ENCODE measurements at regions not wholly inside any gene's neighbourhood (a gene's known extent, or its start where the extent isn't known, plus 50 kb on each side); places are given as distances from the start of the nearest gene placed in this dataset.

- no peak for DNase-seq (ENCODE audit: low read depth)
These were observed 125.3 kb downstream of the TSHZ3 start for GRCh38 chr19:31223740-31224534.

DNA sequence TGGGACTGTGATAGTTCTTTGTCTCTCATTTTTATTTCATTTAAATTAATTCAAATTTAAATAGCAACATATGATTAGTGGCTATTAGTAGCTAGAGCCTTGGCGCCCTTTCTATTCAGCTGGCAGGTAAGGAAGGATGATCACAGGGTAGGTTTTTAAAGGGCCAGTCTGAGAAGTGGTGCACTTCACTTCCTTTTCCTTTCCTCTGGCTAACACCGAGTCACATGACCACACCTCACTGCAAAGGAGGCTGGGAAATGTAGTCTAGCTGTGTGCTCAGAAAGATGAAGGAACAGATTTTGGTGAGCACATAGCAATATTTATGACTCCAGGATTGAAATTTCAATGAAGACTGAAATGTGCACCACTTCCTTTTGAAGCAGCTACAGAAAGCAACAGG, 128.7 kb downstream of the TSHZ3 start:
- DNase-seq (ENCODE audit: low read depth) = peak; percentile 26

DNA sequence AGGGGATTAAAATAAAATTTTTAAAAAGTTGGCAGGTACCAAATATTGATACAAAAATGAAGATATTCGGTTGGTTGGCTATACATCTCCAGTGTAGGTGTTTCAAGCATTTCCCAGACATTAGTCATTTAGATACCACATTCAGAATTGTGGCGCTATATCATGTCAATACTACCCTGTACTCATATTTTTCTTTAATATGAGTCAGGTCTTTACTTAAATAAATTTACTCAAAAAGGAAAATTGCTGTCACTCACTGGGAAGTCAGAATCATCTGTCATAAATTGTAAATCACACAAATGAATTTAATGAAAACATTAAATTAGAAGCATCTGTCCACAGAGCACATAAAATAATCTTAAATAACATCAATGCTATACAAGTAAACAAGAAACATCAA, 134.2 kb downstream of the TSHZ3 start:
- no peak for DNase-seq (ENCODE audit: low read depth)

DNA sequence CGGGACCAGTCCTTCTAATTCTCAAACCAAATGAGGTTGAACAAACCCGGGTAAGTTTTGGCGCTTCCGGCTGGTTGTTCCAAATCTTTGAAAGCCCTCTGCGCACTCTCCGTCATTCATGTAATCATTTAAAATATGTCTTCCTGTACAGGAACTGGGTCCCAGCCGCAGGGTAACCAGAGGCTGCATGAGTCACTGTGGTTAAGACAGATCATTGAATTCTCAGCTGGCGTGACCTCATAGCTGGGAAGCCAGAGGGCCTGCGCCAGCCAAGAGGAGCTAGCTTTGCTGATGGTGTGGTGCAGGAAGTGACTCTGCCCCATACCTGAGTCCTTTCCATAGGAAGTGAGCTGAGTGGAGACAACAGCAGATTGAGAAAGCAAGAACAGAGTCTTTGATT, 135.2 kb downstream of the TSHZ3 start:
- peak; percentile 99 for DNase-seq (ENCODE audit: low read depth)

DNA sequence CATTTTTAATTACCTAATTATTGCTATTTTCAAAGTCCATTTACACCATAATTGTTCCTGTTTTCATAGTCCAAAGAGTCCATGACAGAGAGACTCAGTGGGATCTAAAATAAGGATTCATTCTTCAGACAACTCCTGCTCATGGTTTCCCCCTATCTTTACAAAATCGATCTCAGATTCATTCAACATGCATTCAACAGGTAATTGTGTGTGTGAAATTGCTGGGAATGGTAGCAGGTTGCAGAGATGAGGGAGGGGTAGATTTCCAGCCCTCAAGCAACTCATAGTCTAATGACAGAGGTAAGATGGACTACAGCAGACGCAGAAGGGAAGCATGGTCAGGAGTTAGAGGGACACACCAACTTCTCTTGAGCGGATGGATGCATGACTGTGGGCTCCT, 138.1 kb downstream of the TSHZ3 start:
- DNase-seq (ENCODE audit: low read depth) = no peak

GRCh38 chr19:31205887-31206518, 143.2 kb downstream of the TSHZ3 start:
- DNase-seq (ENCODE audit: low read depth) = no peak

- DNase-seq (ENCODE audit: low read depth) = no peak
These were observed 145.1 kb downstream of the TSHZ3 start for GRCh38 chr19:31204115-31204514.

- no peak for DNase-seq (ENCODE audit: low read depth)
These were observed 164.0 kb downstream of the TSHZ3 start for GRCh38 chr19:31185261-31185660.

DNA sequence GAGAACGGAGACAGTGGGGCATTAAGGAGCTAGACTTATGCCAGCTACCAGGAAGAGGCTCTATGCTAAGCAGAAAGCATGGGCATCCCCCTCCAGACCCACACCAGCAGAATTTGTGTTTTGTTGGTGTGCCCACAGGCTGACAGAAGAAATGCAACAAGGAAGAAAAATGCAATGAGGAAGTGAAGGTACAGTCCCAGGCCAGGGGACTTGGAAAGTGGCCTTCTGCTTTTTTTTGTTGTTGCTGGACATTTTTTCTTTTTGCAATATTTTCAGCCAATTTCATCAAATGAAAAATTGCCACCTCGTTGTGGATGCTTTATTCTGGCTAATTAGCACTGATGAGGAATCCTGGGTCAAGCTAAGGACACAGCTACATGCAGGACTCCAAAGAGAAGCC, 167.7 kb downstream of the TSHZ3 start:
- no peak for DNase-seq (ENCODE audit: low read depth)

- DNase-seq (ENCODE audit: low read depth) = no peak
These were observed 168.3 kb downstream of the TSHZ3 start for GRCh38 chr19:31180907-31181306.

DNA sequence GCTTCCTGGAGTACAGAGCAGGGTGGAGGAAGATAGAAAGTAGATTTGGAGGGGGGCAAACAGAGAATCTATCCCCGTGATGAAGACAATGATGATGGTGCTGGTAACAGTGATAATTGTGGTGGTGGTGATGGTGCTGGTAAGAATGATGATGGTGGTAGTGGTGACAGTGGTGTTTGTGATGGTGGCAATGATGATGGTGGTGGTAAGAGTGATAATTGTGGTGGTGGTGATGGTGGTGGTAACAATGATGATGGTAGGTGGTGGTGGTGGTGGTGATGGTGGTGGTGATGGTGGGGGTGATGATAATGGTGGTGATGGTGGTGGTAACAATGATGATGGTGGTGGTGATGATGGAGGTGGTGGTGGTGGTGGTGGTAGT, 169.8 kb downstream of the TSHZ3 start:
- no peak for DNase-seq (ENCODE audit: low read depth)

- no peak for DNase-seq (ENCODE audit: low read depth)
These were observed 170.3 kb downstream of the TSHZ3 start for GRCh38 chr19:31178833-31179470.

DNA sequence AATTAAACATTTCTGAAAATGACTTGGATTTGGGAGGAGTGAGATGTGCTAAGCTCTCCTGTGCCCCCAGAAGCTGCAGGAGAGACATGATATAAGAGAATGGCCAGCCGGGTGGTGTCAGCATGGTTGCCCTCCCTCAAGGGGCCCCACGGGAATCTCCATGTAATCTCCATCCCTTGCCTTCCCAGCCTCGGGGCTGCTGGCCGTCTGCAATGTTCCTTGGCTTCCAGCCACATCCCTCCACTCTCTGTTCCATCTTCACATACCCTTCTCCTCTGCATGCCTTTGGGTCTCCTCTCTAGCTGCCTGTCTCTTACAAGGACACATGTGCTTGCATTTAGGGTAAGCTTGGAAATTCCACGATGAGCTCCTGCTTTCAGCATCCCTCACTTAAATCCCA, 172.0 kb downstream of the TSHZ3 start:
- DNase-seq (ENCODE audit: low read depth) = no peak

- DNase-seq (ENCODE audit: low read depth) = no peak
These were observed 173.5 kb downstream of the TSHZ3 start for GRCh38 chr19:31175564-31176348.

DNA sequence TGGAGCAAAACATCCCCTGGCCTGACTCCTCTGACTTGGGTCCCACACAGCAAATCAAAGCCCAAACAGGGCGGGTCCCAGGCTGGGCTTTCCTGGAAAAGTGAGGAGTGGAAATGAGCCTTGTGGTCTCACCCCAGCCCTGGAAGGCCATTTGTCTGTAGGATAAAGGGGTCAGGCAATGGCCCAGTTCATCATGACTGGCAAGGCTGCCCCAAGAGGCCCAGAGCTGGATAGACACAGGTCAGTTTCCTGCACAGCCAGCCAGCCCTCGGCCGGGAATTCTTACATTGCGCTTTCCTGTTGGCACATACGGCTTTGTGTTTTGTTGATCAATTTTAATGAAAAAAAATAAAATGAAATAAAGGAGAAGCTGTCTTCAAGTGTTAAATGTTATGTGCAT, 174.3 kb downstream of the TSHZ3 start:
- DNase-seq (ENCODE audit: low read depth) = no peak

- no peak for DNase-seq (ENCODE audit: low read depth)
These were observed 175.2 kb downstream of the TSHZ3 start for GRCh38 chr19:31173991-31174390.

DNA sequence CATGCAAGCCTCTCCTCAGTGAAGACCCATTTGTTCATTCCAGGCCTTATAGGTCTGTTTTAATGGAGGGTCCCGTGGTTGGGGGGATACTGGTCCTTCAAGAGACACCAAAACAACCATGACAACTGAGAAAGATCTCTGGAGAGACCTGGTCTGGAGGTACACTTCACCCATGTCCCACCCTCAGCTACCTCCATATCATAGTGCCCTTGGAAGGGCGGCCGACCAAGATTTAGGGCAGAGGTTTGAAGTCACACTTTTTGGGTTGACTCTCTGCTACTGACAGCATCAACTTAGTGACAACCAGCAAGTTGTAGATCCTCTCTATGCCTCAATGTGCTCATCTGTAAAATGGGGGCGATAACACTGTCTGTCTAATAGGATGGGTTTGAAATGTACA, 177.3 kb downstream of the TSHZ3 start:
- no peak for DNase-seq (ENCODE audit: low read depth)

DNA sequence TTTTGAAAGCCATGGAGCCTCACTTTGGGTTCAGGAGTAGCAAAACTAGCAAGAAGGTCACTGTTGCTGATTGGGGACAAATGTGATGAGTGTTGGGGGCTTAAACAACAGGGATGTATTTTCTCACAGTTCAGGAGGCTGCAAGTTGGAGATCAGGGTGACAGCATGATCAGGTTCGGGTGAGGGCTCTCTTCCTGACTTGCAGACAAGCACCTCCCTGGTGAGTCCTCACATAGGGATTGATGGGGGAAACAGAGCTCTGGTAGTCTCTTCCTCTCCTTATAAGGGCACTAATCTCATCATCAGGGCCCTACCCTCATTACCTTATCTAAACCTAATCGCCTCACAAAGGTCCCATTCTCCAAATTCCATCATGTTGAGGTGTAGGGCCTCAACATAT, 179.2 kb downstream of the TSHZ3 start:
- no peak for DNase-seq (ENCODE audit: low read depth)

DNA sequence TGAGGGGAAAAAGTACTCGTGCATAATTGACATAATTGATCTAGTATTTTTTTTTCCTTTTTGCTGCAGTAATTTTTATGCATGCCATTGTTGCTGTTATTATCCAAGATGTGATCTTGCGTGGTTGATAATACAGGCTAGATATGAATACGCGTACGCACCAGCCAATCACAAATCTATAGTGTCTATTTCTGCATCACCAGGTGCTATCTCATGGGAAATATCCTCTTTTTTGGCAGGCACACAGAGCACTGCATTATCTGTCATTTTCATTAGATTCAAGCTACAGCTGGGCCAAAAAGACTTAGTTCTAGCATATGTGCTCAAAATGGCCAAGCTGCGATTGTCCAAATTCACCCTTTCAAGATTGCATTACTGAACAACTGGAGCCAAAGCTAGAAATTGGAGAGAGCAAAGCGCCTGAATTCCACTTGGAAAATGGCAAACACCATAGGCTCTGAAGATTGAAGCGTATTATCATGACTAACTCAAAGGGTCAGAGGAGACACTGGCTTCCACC, 181.1 kb downstream of the TSHZ3 start:
- DNase-seq (ENCODE audit: low read depth) = no peak

GRCh38 chr19:31167690-31168089, 181.5 kb downstream of the TSHZ3 start:
- no peak for DNase-seq (ENCODE audit: low read depth)

GRCh38 chr19:31166206-31166605, 183.0 kb downstream of the TSHZ3 start:
- no peak for DNase-seq (ENCODE audit: low read depth)

- no peak for DNase-seq (ENCODE audit: low read depth)
These were observed 184.4 kb downstream of the TSHZ3 start for GRCh38 chr19:31164791-31165251.
